ENCODE measurements at regions not wholly inside any gene's neighbourhood (a gene's known extent, or its start where the extent isn't known, plus 50 kb on each side); places are given as distances from the start of the nearest gene placed in this dataset.

- ChIA-PET POLR2A (no interaction called here), CTCF (no interaction called here)
- intact Hi-C loops (cut with micrococcal nuclease; ENCODE audit: unreplicated experiment), result no loop called here
- Histone ChIP-seq H3K27me3 (ENCODE audit: control insufficient read depth, insufficient read depth, low read length) (no peaks in the 10 kb centered on the region), H3K36me3 (ENCODE audit: control insufficient read depth, insufficient read depth, low read length) (no peaks in the 10 kb centered on the region), H3K9me3 (ENCODE audit: control insufficient read depth, insufficient read depth, low read depth, low read length) (no peaks in the 10 kb centered on the region), H3K4me3 (ENCODE audit: low read depth in 2 of 2, low read length in 2 of 2) (no peak overlapping the region), H3K27ac (ENCODE audit: low read length) (no peak overlapping the region), H3K4me1 (ENCODE audit: control insufficient read depth, insufficient read depth, low read length) (no peaks in the 10 kb centered on the region)
- DNase-seq (ENCODE audit: low read depth, low spot score), result no peak
- in situ Hi-C loops (cut with HindIII; ENCODE audit: low pct_unique_long_range_greater_than_20kb, low sequenced_read_pairs), result no loop called here
- TF ChIP-seq TCF7L2 (IDR thresholded peaks at IDR 0.05; ENCODE audit: low read depth, low read length), result no peak
- TF ChIP-seq POLR2AphosphoS5 (IDR thresholded peaks at IDR 0.05; ENCODE audit: low read depth, low read length), result no peak
- TF ChIP-seq CTCF (IDR thresholded peaks at IDR 0.05), result no peak
- no peak for TF ChIP-seq REST (IDR thresholded peaks at IDR 0.05; ENCODE audit: insufficient read depth in 1 of 2, low read depth in 2 of 2, low read length in 1 of 2)
- no TSS peak for BruUV-seq (replicated peaks)
- ATAC-seq, result no peak
Measured at GRCh38 chr3:102664126-102664525, 229.3 kb downstream of the ZPLD1 start.

- in situ Hi-C loops (cut with HindIII; ENCODE audit: low pct_unique_long_range_greater_than_20kb, low sequenced_read_pairs) (no loop called here), intact Hi-C loops (cut with micrococcal nuclease; ENCODE audit: unreplicated experiment) (no loop called here)
- ChIA-PET CTCF (no interaction called here), POLR2A (no interaction called here)
- no peak for DNase-seq (ENCODE audit: low read depth, low spot score)
- H3K4me1 ChIP-seq (ENCODE audit: control insufficient read depth, insufficient read depth, low read length), result no peaks in the 10 kb centered on the region
- H3K36me3 ChIP-seq (ENCODE audit: control insufficient read depth, insufficient read depth, low read length), result no peaks in the 10 kb centered on the region
- TF ChIP-seq POLR2AphosphoS5 (IDR thresholded peaks at IDR 0.05; ENCODE audit: low read depth, low read length), result no peak
- no peak overlapping the region for H3K4me3 ChIP-seq (ENCODE audit: low read depth in 2 of 2, low read length in 2 of 2)
- H3K9me3 ChIP-seq (ENCODE audit: control insufficient read depth, insufficient read depth, low read depth, low read length), result no peaks in the 10 kb centered on the region
- H3K27ac ChIP-seq (ENCODE audit: low read length), result no peak overlapping the region
- ATAC-seq, result no peak
- no peaks in the 10 kb centered on the region for H3K27me3 ChIP-seq (ENCODE audit: control insufficient read depth, insufficient read depth, low read length)
- BruUV-seq (replicated peaks), result no TSS peak
Measured at GRCh38 chr3:102665183-102665582, 230.4 kb downstream of the ZPLD1 start.

GRCh38 chr3:102668247-102668646 is 233.4 kb downstream of the ZPLD1 start:
- Histone ChIP-seq H3K27me3 (ENCODE audit: control insufficient read depth, insufficient read depth, low read length) (no peaks in the 10 kb centered on the region), H3K4me3 (ENCODE audit: low read depth in 2 of 2, low read length in 2 of 2) (no peak overlapping the region), H3K9me3 (ENCODE audit: control insufficient read depth, insufficient read depth, low read depth, low read length) (no peaks in the 10 kb centered on the region), H3K27ac (ENCODE audit: low read length) (no peak overlapping the region), H3K36me3 (ENCODE audit: control insufficient read depth, insufficient read depth, low read length) (no peaks in the 10 kb centered on the region), H3K4me1 (ENCODE audit: control insufficient read depth, insufficient read depth, low read length) (no peaks in the 10 kb centered on the region)
- BruUV-seq (replicated peaks), result no TSS peak
- ATAC-seq, result no peak
- in situ Hi-C loops (cut with HindIII; ENCODE audit: low pct_unique_long_range_greater_than_20kb, low sequenced_read_pairs) (no loop called here), intact Hi-C loops (cut with micrococcal nuclease; ENCODE audit: unreplicated experiment) (no loop called here)
- no peak for TF ChIP-seq REST (IDR thresholded peaks at IDR 0.05; ENCODE audit: insufficient read depth in 1 of 2, low read depth in 2 of 2, low read length in 1 of 2)
- no peak for TF ChIP-seq POLR2AphosphoS5 (IDR thresholded peaks at IDR 0.05; ENCODE audit: low read depth, low read length)
- no peak for TF ChIP-seq CTCF (IDR thresholded peaks at IDR 0.05)
- no peak for TF ChIP-seq SIN3A (IDR thresholded peaks at IDR 0.05; ENCODE audit: borderline replicate concordance, insufficient read depth, low read depth, low read length)
- no peak for TF ChIP-seq TCF7L2 (IDR thresholded peaks at IDR 0.05; ENCODE audit: low read depth, low read length)
- POLR2A ChIA-PET, result no interaction called here
- CTCF ChIA-PET, result no interaction called here
- no peak for DNase-seq (ENCODE audit: low read depth, low spot score)
